GM10266 (cell line): ENCODE measurements at regions not wholly inside any gene's neighbourhood (a gene's known extent, or its start where the extent isn't known, plus 50 kb on each side); places are given as distances from the start of the nearest gene placed in this dataset.

ENCODE experiments used
- DNase-seq: peaks from one replicate; pipeline ENCODE4 v3.0.0; 2012; ENCODE audit errors: extremely low spot score
- CTCF ChIP-seq: IDR thresholded peaks from 2 replicates; pipeline ENCODE4 v1.5.1; 2012; ENCODE audit warnings: mild to moderate bottlenecking, low read depth; ENCODE audit not compliant: control insufficient read depth, insufficient read depth; ENCODE audit errors: missing control alignments

- DNase-seq, result no peak
- no peak for TF ChIP-seq CTCF
Observed at GRCh38 chr1:221562542-221563475, 179.1 kb downstream of the DUSP10 start.

GRCh38 chr1:221563476-221563921 lies 178.4 kb downstream of the DUSP10 start:
- no peak for TF ChIP-seq CTCF
- DNase-seq, result no peak

GRCh38 chr1:221564891-221565290 lies 177.0 kb downstream of the DUSP10 start:
- no peak for DNase-seq
- TF ChIP-seq CTCF, result no peak

GRCh38 chr1:221565711-221566110 lies 176.2 kb downstream of the DUSP10 start:
- no peak for TF ChIP-seq CTCF
- no peak for DNase-seq

DNA sequence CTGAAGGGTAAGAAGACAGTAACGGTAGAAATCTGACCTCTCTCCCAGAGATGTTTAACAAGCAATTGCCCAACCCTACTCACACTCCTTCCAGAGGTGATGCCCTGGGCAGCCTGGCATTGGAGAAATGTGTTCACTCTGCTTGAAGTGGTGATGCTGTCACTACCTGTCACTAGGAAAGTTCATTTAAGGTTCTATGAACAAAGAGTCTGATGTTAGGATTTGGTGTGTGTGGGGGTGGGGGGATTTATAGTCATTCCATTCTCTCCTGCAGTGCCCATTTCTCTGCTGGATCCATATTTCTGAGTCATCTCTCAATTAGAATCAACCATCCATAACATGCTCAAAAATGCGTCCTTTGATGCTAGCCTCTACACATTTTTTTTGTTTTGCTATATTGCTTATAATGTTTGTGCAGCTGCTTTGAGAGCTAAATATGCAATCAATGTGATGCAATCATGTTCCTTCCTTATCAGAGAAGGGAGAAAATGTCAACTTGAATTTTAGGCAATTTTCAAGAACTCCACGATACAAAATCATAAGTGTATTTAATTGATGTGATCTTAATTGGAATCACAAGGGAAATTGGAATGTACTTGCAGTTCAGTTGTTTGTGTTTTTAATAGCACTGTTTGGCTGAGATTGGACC lies 173.9 kb downstream of the DUSP10 start:
- DNase-seq, result no peak
- TF ChIP-seq CTCF, result no peak

DNA sequence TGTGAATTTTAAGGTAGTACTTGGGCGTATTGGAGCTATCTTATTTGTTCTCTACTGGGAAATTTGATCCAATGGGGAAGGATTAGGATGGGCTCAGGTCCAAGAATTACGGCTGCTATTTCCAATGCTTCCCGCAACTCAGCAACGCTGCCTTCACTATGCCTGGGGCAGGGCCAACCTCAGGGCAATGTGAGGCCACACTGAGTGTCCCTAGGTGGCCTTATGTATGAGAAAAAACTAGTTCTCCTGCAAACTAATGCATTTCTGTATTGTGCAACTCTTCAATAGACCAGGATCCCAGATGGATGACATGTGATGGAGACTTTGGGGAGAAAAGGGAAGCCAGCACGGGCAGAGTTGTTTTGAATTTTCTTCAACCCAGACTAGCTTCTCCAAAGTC lies 168.1 kb downstream of the DUSP10 start:
- TF ChIP-seq CTCF, result no peak
- no peak for DNase-seq

DNA sequence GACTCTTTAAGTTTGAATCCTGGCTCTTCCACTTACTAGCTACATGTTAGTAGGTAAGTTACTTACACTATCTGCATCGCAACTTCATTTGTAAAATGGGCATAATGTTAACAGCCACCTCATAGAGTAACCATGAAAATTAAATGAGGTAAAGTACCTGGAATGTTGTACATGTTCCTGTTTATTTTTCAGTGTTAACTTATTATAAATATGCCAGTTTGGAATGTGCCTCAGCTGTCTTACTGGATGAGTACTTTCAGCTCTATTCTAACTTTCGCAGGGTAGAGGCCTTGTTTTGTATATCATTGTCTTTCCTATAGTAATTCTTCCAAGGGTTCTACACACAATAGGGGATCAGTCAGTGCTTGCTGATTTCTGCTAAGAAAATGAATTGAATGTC lies 167.4 kb downstream of the DUSP10 start:
- TF ChIP-seq CTCF, result no peak
- no peak for DNase-seq
